ENCODE measurements at regions not wholly inside any gene's neighbourhood (a gene's known extent, or its start where the extent isn't known, plus 50 kb on each side); places are given as distances from the start of the nearest gene placed in this dataset.

DNA sequence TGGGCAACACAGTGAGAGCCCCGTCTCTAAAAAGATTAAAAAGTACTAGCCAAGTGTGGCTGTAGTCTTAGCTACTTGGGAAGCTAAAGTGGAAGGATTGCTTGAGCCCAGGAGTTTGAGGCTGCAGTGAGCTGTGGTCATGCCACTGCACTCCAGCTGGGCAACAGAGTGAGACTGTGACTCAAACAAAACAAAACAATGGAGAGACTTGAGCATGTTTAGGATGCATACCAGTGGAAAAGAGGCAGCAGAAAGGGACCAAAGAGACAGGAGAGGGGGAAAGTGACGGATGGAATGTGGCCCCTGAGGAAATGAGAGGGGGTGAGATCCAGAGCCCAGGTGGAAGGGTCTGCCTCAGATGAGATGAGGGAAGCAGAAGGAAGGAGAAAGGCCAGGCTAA, 358.9 kb downstream of the RPS6KC1 start:
- H3K4ac ChIP-seq (ENCODE audit: low read depth, low read length): no peak overlapping the region
- no peak overlapping the region for H4K5ac ChIP-seq (ENCODE audit: low read depth, low read length)
- no peak overlapping the region for H3K56ac ChIP-seq (ENCODE audit: extremely low read depth, insufficient read depth, low read length)
- ATAC-seq (ENCODE audit: low read depth) (no peak), DNase-seq (no peak)
- no peak overlapping the region for H3K9ac ChIP-seq (ENCODE audit: low read depth, low read length)
- H3K23ac ChIP-seq (ENCODE audit: low read depth, low read length): no peak overlapping the region
- no peak overlapping the region for H3K4me2 ChIP-seq (ENCODE audit: low read depth, low read length)
- no peak overlapping the region for H3K4me3 ChIP-seq (ENCODE audit: insufficient read depth, low read depth, low read length)
- TF ChIP-seq ELK1 (IDR thresholded peaks at IDR 0.05; ENCODE audit: borderline replicate concordance, low read depth, low read length): no peak
- TF ChIP-seq MAZ (IDR thresholded peaks at IDR 0.05; ENCODE audit: borderline replicate concordance, low read depth, low read length): no peak
- no peak for TF ChIP-seq CHD1 (IDR thresholded peaks at IDR 0.05; ENCODE audit: low read depth, low read length)
- no peak overlapping the region for H3K18ac ChIP-seq (ENCODE audit: low read depth, low read length)
- in situ Hi-C loops (cut with MboI; ENCODE audit: low sequenced_read_pairs) (no loop called here), intact Hi-C loops (cut with micrococcal nuclease) (no loop called here), dilution Hi-C loops (cut with HindIII; ENCODE audit: low sequenced_read_pairs, unreplicated experiment) (no loop called here)
- no peaks in the 10 kb centered on the region for H3K79me1 ChIP-seq (ENCODE audit: low read depth in 1 of 2, low read length in 2 of 2)
- POLR2A ChIA-PET (ENCODE audit: unreplicated experiment): no interaction called here
- H4K8ac ChIP-seq (ENCODE audit: low read depth in 2 of 2, low read length in 2 of 2): no peak overlapping the region
- whole genome bisulfite sequencing, 2 experiments (ENCODE audit: extremely low coverage in 2 of 2, insufficient read length in 1 of 2): 40% methylated on average over 1 of the region's 2 CpGs; no CpG with 5 or more reads in 1 of the 2 experiments
- CTCF ChIA-PET: interaction anchor here (0.6 kb wide), 1 partner anchor 38 kb away, joined by 6 read pairs; no protein-coding TSS in a partner anchor
- no TSS peak for BruUV-seq (replicated peaks)
- no peak overlapping the region for H2AFZ ChIP-seq (replicated peaks; ENCODE audit: low read length, poor library complexity)
- no peak overlapping the region for H3K27ac ChIP-seq (ENCODE audit: insufficient read depth, low read length)
- H2BK5ac ChIP-seq (ENCODE audit: low read depth, low read length, poor library complexity, severe bottlenecking): no peak overlapping the region
- no peaks in the 10 kb centered on the region for H3K9me1 ChIP-seq (ENCODE audit: insufficient read depth, low read length)
- no peaks in the 10 kb centered on the region for H3K36me3 ChIP-seq (ENCODE audit: control insufficient read depth, insufficient read depth, low read length)
- H4K20me1 ChIP-seq (ENCODE audit: insufficient read depth, low read length): no peaks in the 10 kb centered on the region
- no peak overlapping the region for H2BK120ac ChIP-seq (ENCODE audit: low read depth, low read length)
- no peak overlapping the region for H4K91ac ChIP-seq (ENCODE audit: insufficient read depth, low read depth, low read length)
- H3K14ac ChIP-seq (replicated peaks; ENCODE audit: low read depth, low read length): no peak overlapping the region
- no peaks in the 10 kb centered on the region for H3K4me1 ChIP-seq (ENCODE audit: control insufficient read depth, insufficient read depth, low read length)
- 0 out of 2 replicates have a peak, but pooled peaks cover 2% of the 10 kb centered on the region for H3K9me3 ChIP-seq (ENCODE audit: control insufficient read depth, insufficient read depth, low read length)
- no peak overlapping the region for H2BK20ac ChIP-seq (ENCODE audit: low read depth, low read length)
- no peaks in the 10 kb centered on the region for H3K27me3 ChIP-seq (ENCODE audit: control insufficient read depth, insufficient read depth, low read length)
- no peak overlapping the region for H2BK15ac ChIP-seq (ENCODE audit: low read depth, low read length)
- no peak overlapping the region for H2AK5ac ChIP-seq (ENCODE audit: low read depth, low read length)
- H2AK9ac ChIP-seq (replicated peaks; ENCODE audit: low read depth, low read length, poor library complexity): no peak overlapping the region

All from IMR-90 (cell line).